Mammary epithelial cell (primary cell): ENCODE measurements at regions not wholly inside any gene's neighbourhood (a gene's known extent, or its start where the extent isn't known, plus 50 kb on each side); places are given as distances from the start of the nearest gene placed in this dataset.

Source experiments
- EZH2 ChIP-seq: IDR thresholded peaks from 2 replicates; pipeline ENCODE4 v1.6.1; 2012; ENCODE audit warnings: low read length, inconsistent platforms, borderline replicate concordance
- TF ChIP-seq, protein P1 (sequence below), 2 donors: IDR thresholded peaks in 1 of 2; conservative IDR thresholded peaks in 1 of 2; 2 replicates each; pipeline ENCODE4 v1.5.1; 2011 to 2012; ENCODE audit warnings: inconsistent platforms in 2 of 2, low read length in 2 of 2, mild to moderate bottlenecking in 2 of 2, control low read depth in 1 of 2, low read depth in 1 of 2; ENCODE audit not compliant: insufficient read depth in 1 of 2; ENCODE audit errors: extremely low read depth in 1 of 2

DNA sequence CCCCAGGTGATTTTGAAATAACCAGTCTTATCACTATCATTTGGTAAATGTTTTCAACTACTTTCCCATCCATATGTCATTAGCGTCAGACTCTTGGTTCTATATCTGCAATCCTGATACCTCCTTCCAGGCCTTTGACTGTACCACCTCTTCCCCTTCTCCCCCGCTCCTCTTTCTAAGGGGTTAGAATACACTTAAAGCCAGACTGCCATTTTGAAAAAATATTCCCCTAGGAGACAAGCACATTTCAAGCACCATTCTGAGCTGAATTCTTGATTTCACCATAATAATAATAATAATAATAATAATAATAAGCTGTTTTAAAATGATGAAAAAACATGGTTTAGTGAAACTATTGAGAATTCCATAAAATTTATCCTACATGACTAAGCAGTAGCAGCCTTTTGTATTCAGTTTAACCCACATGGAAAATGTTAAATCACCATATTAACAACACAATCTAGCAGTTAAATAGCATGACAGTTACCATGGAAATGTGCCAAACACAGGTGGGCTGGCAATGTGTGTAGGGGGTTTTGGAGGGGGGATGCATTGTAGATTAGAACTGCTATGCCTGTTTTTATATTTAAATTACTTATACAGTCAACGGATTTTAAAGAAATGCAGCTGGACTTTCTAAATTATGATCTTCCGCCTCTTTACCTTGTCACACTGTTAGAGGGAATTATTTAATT, 480.2 kb upstream of the DEPDC1 start:
- TF ChIP-seq, protein P1, sequence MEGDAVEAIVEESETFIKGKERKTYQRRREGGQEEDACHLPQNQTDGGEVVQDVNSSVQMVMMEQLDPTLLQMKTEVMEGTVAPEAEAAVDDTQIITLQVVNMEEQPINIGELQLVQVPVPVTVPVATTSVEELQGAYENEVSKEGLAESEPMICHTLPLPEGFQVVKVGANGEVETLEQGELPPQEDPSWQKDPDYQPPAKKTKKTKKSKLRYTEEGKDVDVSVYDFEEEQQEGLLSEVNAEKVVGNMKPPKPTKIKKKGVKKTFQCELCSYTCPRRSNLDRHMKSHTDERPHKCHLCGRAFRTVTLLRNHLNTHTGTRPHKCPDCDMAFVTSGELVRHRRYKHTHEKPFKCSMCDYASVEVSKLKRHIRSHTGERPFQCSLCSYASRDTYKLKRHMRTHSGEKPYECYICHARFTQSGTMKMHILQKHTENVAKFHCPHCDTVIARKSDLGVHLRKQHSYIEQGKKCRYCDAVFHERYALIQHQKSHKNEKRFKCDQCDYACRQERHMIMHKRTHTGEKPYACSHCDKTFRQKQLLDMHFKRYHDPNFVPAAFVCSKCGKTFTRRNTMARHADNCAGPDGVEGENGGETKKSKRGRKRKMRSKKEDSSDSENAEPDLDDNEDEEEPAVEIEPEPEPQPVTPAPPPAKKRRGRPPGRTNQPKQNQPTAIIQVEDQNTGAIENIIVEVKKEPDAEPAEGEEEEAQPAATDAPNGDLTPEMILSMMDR (conservative IDR thresholded peaks at IDR 0.05 in 1 of 2, IDR thresholded peaks at IDR 0.05 in 1 of 2; ENCODE audit: extremely low read depth in 1 of 2, insufficient read depth in 1 of 2, low read depth in 1 of 2, low read length in 2 of 2), result no peak
- no peak for TF ChIP-seq EZH2
